Activated T-helper 2 cell treated with anti-CD3 and anti-CD28 coated beads, Interferon-gamma antibody, Interleukin-2, Interleukin-4, amounts not matched to agents 10 μg/mL and 5 μg/mL and 100 μg/mL, durations not matched to agents 14 hours and 24 hours and 36 hours (primary cell): ENCODE measurements at regions not wholly inside any gene's neighbourhood (a gene's known extent, or its start where the extent isn't known, plus 50 kb on each side); places are given as distances from the start of the nearest gene placed in this dataset.

Source experiments
- DNase-seq: peaks from one replicate; pipeline ENCODE4 v3.0.0; 2021; ENCODE audit warnings: low spot score
- H3K27ac Mint-ChIP-seq: one replicate; pipeline ENCODE4 v1.8.0; 2021; ENCODE audit warnings: mixed read lengths
- H3K27me3 Mint-ChIP-seq: one replicate; pipeline ENCODE4 v1.8.0; 2021; ENCODE audit warnings: low read depth, mixed read lengths
- H3K36me3 Mint-ChIP-seq: one replicate; pipeline ENCODE4 v1.8.0; 2021; ENCODE audit warnings: low read depth, mixed read lengths
- H3K4me1 Mint-ChIP-seq: one replicate; pipeline ENCODE4 v1.8.0; 2021; ENCODE audit warnings: low read depth, mixed read lengths
- H3K4me3 Mint-ChIP-seq: one replicate; pipeline ENCODE4 v1.8.0; 2021; ENCODE audit warnings: low read depth, mild to moderate bottlenecking, moderate library complexity, mixed read lengths
- H3K9me3 Mint-ChIP-seq: one replicate; pipeline ENCODE4 v1.8.0; 2021; ENCODE audit warnings: mixed read lengths
- intact Hi-C: fragments of 100-400 bp; cut with micrococcal nuclease; formaldehyde crosslinking; loops from one replicate; pipeline ENCODE4 v1.15.1; 2023

DNA sequence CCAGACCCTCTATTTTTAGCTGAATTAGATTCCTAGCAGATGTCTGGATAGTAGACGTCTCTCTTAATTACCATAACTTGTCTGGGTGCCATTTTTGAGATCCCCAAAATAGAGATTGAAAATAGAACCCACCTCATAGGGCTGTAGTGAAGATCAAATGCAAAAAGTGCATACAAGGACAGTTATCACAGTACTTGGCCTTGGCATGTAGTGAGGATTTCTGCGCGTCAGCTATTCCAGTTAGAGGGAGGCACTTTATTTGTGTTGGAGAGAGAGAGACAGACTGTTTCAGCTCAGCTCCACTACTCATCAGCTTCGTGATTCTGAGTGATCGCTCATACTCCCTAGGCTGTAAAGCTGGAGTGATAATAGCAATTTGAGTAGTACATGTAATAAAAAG lies 59.6 kb upstream of the CDH13 start:
- DNase-seq, result no peak
- Mint-ChIP-seq H3K27ac (no peak overlapping the region), H3K4me1 (no peaks in the 10 kb centered on the region), H3K9me3 (no peaks in the 10 kb centered on the region), H3K36me3 (no peaks in the 10 kb centered on the region), H3K27me3 (no peaks in the 10 kb centered on the region), H3K4me3 (no peak overlapping the region)
- intact Hi-C loops, result no loop called here

DNA sequence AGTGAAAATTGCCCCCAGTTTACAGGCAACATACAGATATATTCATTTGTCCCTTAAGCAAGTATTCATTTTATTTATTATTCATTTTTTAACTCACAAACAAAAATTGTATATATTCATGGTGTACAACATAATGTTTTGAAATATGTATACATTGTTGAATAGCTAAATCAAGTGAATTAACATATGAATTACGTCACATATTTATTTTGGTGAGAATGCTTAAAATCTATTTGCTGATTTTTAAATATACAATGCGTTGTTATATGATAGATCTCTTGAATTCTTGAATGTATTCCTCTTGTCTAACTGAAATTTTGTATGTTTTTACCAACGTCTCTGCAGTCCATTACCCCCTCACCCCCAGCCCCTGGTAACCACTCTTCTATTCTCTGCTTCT lies 63.4 kb upstream of the CDH13 start:
- H3K27me3 Mint-ChIP-seq, result no peaks in the 10 kb centered on the region
- intact Hi-C loops, result no loop called here
- no peaks in the 10 kb centered on the region for H3K36me3 Mint-ChIP-seq
- no peak overlapping the region for H3K27ac Mint-ChIP-seq
- H3K4me1 Mint-ChIP-seq, result no peaks in the 10 kb centered on the region
- H3K4me3 Mint-ChIP-seq, result no peak overlapping the region
- no peaks in the 10 kb centered on the region for H3K9me3 Mint-ChIP-seq
- DNase-seq, result no peak

DNA sequence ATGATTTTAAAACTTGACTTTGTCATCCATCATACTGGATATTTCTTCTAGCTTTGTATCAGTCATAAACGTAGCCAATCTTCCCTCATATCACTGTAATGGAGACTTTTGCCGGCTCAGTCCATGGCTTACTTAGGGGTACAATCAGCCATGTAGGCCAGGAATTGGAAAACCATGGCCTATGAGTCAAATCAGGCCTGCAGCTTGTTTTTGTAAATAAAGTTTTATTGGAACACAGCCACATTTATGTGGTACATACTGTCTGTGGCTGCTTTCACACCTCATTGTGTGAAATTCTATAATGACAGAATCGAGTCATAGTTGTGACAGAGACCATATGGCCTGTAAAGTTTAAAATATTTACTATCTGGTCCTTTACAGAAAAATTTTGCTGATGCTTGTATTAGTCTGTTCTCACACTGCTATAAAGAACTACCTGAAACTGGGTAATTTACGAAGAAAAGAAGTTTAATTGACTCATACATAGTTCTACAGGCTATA lies 64.5 kb upstream of the CDH13 start:
- no peak overlapping the region for H3K27ac Mint-ChIP-seq
- no peaks in the 10 kb centered on the region for H3K9me3 Mint-ChIP-seq
- no peaks in the 10 kb centered on the region for H3K36me3 Mint-ChIP-seq
- DNase-seq, result no peak
- intact Hi-C loops, result no loop called here
- no peaks in the 10 kb centered on the region for H3K27me3 Mint-ChIP-seq
- no peak overlapping the region for H3K4me3 Mint-ChIP-seq
- no peaks in the 10 kb centered on the region for H3K4me1 Mint-ChIP-seq

DNA sequence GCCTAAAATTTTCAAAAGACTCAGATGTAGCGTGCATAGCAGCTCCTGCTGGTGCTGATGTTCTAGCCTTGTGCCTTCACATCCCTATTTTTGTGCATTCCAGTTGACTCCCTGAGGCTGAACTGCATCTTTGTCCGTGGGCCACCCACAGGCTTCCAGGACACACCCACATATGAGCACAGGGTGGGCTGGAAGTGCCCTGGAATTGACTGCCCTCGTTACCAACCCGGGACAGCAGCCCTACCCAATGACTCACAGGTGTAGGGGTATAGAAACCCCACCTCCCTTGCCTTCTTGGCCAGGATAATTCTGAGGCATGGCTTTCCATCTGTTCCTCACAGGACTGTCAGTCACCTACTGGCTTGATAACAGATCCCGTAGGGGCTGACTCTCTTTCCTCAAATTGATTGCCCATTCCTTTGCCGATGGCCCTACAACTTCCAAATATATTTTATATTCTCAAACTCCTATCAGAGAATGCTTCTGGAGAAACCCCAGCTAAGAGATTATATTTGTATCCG lies 65.9 kb upstream of the CDH13 start:
- Mint-ChIP-seq H3K27me3 (no peaks in the 10 kb centered on the region), H3K4me3 (no peak overlapping the region), H3K4me1 (no peaks in the 10 kb centered on the region), H3K27ac (no peak overlapping the region), H3K9me3 (no peaks in the 10 kb centered on the region), H3K36me3 (no peaks in the 10 kb centered on the region)
- DNase-seq, result no peak
- intact Hi-C loops, result no loop called here

GRCh38 chr16:82544378-82545160 lies 82.2 kb upstream of the CDH13 start:
- no peaks in the 10 kb centered on the region for H3K36me3 Mint-ChIP-seq
- intact Hi-C loops, result no loop called here
- no peak for DNase-seq
- H3K4me1 Mint-ChIP-seq, result no peaks in the 10 kb centered on the region
- no peak overlapping the region for H3K4me3 Mint-ChIP-seq
- H3K27ac Mint-ChIP-seq, result no peak overlapping the region
- no peaks in the 10 kb centered on the region for H3K9me3 Mint-ChIP-seq
- no peaks in the 10 kb centered on the region for H3K27me3 Mint-ChIP-seq

GRCh38 chr16:82542714-82543113 lies 84.1 kb upstream of the CDH13 start:
- H3K9me3 Mint-ChIP-seq, result no peaks in the 10 kb centered on the region
- H3K4me1 Mint-ChIP-seq, result no peaks in the 10 kb centered on the region
- intact Hi-C loops, result no loop called here
- H3K27me3 Mint-ChIP-seq, result no peaks in the 10 kb centered on the region
- H3K4me3 Mint-ChIP-seq, result no peak overlapping the region
- no peaks in the 10 kb centered on the region for H3K36me3 Mint-ChIP-seq
- no peak for DNase-seq
- no peak overlapping the region for H3K27ac Mint-ChIP-seq

GRCh38 chr16:82541103-82541502 lies 85.7 kb upstream of the CDH13 start:
- H3K36me3 Mint-ChIP-seq, result no peaks in the 10 kb centered on the region
- intact Hi-C loops, result no loop called here
- DNase-seq, result no peak
- H3K27ac Mint-ChIP-seq, result no peak overlapping the region
- H3K9me3 Mint-ChIP-seq, result no peaks in the 10 kb centered on the region
- H3K4me1 Mint-ChIP-seq, result no peaks in the 10 kb centered on the region
- H3K27me3 Mint-ChIP-seq, result no peaks in the 10 kb centered on the region
- no peak overlapping the region for H3K4me3 Mint-ChIP-seq

DNA sequence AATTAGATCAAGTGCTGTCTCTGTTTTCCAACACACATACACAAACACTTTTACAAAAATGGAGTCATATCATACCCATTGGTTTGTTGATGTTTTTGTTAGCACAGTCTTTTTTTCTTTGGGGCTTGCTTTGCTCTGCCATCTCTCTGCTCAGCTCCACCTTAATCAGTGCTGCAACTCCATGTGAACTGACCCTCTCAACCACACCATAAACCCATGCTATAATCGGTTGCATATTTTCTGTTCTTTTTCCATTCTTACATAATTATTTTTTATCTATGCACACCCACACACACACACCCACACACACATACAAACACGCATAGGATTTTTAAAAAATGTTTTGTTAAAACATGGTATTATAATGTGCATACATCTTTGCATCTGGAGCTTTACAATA lies 91.0 kb upstream of the CDH13 start:
- DNase-seq, result no peak
- intact Hi-C loops, result no loop called here
- H3K27ac Mint-ChIP-seq, result no peak overlapping the region
- no peaks in the 10 kb centered on the region for H3K4me1 Mint-ChIP-seq
- no peaks in the 10 kb centered on the region for H3K36me3 Mint-ChIP-seq
- no peaks in the 10 kb centered on the region for H3K27me3 Mint-ChIP-seq
- H3K9me3 Mint-ChIP-seq, result peaks cover 2% of the 10 kb centered on the region
- H3K4me3 Mint-ChIP-seq, result no peak overlapping the region

DNA sequence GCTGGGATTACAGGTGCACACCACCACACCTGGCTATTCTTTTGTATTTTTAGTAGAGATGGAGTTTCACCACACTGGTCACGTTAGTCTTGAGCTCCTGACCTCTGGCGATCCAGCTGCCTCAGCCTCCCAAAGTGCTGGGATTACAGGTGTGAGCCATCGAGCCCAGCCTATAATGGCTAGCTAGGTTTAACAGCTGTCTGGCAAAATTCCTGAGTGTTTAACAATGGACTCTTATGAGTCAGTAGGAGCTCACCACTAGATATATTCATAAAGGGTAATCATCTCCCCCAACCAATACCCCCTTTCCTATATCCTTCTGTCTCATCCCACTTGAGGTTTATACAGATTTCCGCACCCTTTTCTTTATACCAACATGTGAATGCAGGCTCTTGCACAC lies 91.5 kb upstream of the CDH13 start:
- H3K4me1 Mint-ChIP-seq, result no peaks in the 10 kb centered on the region
- H3K27me3 Mint-ChIP-seq, result no peaks in the 10 kb centered on the region
- H3K36me3 Mint-ChIP-seq, result no peaks in the 10 kb centered on the region
- peaks cover 3% of the 10 kb centered on the region for H3K9me3 Mint-ChIP-seq
- DNase-seq, result no peak
- no peak overlapping the region for H3K27ac Mint-ChIP-seq
- intact Hi-C loops, result no loop called here
- H3K4me3 Mint-ChIP-seq, result no peak overlapping the region

GRCh38 chr16:82533189-82533588 lies 93.6 kb upstream of the CDH13 start:
- Mint-ChIP-seq H3K27ac (no peak overlapping the region), H3K9me3 (peaks cover 9% of the 10 kb centered on the region), H3K4me1 (no peaks in the 10 kb centered on the region), H3K27me3 (no peaks in the 10 kb centered on the region), H3K36me3 (no peaks in the 10 kb centered on the region), H3K4me3 (no peak overlapping the region)
- intact Hi-C loops, result no loop called here
- DNase-seq, result no peak

- Mint-ChIP-seq H3K9me3 (peaks cover 9% of the 10 kb centered on the region), H3K27ac (no peak overlapping the region), H3K4me1 (no peaks in the 10 kb centered on the region), H3K4me3 (no peak overlapping the region), H3K36me3 (no peaks in the 10 kb centered on the region), H3K27me3 (no peaks in the 10 kb centered on the region)
- intact Hi-C loops, result no loop called here
- no peak for DNase-seq
Observed at GRCh38 chr16:82530883-82531282, 95.9 kb upstream of the CDH13 start.

DNA sequence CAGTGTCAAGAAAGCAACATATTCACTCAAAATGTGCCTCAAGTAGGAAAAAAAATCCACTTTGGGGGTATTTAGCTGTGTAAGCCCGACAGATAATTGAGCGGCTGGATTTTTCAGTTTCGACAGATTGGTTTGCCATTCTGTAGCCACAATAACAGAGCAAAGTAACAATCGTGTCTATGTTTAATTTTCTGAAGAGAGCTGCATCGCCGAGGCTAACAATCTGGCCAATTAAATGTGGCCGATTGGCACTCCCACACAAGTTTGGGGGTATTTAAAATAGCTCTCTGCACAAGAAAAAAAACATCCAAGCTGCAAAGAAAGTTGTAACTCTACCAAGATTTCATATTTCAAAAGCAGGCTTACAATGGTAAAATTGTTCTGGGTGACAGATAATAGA lies 99.7 kb upstream of the CDH13 start:
- Mint-ChIP-seq H3K27me3 (no peaks in the 10 kb centered on the region), H3K4me1 (no peaks in the 10 kb centered on the region)
- intact Hi-C loops, result no loop called here

GRCh38 chr16:82524976-82525375 lies 101.8 kb upstream of the CDH13 start:
- Mint-ChIP-seq H3K27me3 (no peaks in the 10 kb centered on the region), H3K4me1 (no peaks in the 10 kb centered on the region), H3K9me3 (peaks cover 6% of the 10 kb centered on the region), H3K36me3 (no peaks in the 10 kb centered on the region), H3K27ac (no peak overlapping the region), H3K4me3 (no peak overlapping the region)
- intact Hi-C loops, result no loop called here
- no peak for DNase-seq

More for the DNA sequence above, 99.7 kb upstream of the CDH13 start:
- Mint-ChIP-seq H3K36me3 (no peaks in the 10 kb centered on the region), H3K4me3 (no peak overlapping the region), H3K9me3 (peaks cover 9% of the 10 kb centered on the region), H3K27ac (no peak overlapping the region)
- DNase-seq, result no peak
